GM21723 (cell line): ENCODE measurements at regions not wholly inside any gene's neighbourhood (a gene's known extent, or its start where the extent isn't known, plus 50 kb on each side); places are given as distances from the start of the nearest gene placed in this dataset.

ENCODE experiments used
- ATAC-seq: cut with Tn5 transposase; IDR thresholded peaks from one replicate; pipeline ENCODE4 v1.9.1; 2021; ENCODE audit warnings: mild to moderate bottlenecking, moderate library complexity; ENCODE audit not compliant: unreplicated experiment

DNA sequence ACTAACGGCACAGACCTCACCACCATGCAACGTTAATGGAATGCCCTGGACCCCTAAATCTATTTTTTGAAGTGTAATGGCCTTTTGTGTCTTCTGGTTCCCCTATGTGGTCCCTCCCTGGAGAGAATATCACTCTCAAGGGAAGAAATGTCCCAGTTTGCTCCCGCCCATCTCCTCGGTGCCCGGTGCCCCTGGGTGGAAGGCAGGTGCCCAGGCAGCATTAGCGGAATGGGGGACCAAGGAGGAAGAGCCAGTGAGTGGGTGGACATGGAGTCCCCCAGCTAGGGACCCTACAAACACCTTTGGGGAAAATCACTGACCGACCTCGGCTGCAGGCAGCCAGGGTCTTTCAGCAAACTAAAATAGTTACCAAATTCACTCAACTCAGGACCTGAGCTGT lies 212.1 kb upstream of the RTL1 start:
- no peak for ATAC-seq

DNA sequence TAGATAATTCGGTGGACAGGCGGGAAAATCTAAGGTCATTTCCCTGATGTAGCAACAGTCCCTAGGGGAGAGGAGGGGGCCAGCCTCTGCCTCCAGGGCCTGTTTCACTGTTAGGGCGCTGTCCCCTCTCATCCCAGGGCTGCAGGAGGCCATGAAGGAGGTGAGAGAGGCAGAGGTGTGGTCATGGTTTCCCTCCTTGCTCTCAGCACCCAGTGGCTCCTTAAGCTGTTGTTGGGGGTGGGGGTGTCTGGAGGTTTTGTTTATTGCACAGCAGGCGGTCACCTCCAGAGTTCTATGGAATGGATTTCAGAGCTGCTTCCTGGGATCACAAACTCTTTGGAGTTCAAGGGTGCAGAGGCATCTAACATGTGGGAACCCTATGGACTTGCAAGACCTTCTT lies 212.5 kb upstream of the RTL1 start:
- no peak for ATAC-seq

DNA sequence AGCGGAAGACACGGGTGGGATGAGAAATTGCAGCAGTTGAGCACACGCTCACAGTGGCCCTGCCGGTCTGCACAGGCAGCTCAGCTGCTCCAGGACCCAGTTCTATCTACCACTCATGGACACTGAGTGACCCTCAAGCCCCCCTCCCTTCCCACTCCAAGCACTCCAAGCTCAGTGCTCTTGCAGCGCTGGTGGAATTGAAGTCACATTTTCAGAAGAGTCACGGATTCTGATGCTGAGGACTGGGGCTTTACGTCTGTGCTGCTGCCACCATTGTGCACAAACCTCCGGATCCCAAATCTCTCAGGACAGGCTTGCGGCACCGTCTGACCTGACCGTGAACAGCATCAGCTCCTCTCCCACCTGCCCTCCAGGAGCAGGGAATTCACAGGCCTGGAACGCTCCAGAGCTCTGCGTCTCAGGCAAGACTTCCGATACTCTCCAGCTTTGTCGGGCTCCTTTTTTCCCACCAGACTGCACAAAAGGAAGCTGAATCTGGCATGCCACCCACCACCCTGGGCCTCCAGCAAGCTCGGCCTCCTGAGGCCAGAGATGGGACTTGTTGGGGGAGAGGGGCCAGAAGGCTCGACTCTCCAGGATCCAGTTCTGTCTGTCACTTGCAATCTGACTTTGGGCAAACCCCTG lies 213.1 kb upstream of the RTL1 start:
- ATAC-seq, result no peak

DNA sequence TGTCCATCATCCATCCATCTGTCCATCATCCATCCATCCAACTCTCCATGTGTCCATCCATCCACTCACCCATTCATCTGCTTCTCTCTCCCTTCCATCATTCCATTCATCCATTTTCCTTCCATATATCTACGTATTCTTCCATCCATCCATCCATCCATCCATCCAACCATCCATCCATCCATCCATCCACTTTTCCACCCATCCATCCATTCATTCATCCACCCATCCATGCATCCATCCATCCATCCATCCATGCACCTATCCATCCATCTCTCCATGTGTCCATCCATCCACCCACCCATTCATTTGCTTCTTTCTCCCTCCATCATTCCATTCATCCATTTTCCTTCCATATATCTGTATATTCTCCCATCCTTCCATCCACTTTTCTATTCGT lies 214.0 kb upstream of the RTL1 start:
- no peak for ATAC-seq

DNA sequence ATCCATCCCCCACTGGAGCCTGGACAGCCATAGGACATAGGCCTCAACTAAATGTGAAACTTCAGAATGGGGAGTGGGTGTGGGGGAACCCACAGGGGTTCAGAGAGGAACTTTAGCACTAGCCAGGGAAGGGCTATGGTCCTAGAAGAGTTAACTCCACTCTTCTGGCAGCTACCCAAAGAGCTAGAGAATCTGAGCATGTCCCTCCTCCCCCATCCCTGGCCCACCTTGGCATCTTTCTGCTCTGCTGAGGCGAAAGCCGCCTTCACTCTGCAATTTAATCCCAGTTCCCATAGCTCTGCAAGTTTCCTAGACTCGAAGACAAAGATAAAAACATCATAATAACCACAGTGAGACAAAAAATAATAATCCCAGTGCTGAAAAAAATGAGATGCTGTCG lies 214.7 kb upstream of the RTL1 start:
- ATAC-seq, result no peak

DNA sequence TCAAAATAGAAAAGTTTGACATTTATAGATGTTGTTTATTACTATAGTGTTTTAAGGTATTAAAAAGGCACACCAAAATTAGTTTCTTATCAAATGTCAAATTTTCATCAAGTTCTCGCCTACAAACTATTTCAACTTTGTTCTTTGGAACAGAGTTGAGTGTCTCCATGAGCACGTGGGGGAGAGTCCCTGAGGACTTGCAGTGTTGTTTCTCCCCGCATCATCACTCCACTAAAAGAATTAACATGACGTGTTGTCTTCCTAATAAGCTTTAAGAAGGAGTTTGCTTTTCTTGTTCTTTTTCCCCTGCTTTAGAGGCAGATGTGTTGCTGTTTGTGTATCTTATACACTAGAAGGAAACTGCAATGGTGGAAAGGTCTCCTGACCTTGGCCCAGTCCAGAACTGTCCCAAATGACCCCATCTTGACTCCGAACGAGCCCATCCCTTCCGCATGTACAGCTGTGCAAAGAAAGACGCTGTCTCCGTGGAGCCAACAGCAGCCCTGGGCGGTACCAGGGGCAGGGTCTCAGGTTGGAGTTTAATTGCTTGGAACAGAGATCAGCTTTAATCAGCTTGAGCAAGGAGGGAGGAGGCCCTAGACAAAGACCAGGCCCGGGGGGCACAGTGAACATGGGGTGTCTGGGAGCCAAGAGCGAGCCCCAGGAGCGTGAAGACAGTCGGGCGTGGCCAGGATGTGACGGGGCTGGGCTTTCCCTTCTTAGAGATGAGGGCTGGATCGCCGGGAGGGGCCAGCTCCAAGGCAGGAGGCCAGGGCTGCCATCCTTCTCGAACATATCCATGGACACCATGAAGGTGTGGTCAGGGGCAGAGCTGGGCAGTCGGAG lies 215.4 kb upstream of the RTL1 start:
- no peak for ATAC-seq

DNA sequence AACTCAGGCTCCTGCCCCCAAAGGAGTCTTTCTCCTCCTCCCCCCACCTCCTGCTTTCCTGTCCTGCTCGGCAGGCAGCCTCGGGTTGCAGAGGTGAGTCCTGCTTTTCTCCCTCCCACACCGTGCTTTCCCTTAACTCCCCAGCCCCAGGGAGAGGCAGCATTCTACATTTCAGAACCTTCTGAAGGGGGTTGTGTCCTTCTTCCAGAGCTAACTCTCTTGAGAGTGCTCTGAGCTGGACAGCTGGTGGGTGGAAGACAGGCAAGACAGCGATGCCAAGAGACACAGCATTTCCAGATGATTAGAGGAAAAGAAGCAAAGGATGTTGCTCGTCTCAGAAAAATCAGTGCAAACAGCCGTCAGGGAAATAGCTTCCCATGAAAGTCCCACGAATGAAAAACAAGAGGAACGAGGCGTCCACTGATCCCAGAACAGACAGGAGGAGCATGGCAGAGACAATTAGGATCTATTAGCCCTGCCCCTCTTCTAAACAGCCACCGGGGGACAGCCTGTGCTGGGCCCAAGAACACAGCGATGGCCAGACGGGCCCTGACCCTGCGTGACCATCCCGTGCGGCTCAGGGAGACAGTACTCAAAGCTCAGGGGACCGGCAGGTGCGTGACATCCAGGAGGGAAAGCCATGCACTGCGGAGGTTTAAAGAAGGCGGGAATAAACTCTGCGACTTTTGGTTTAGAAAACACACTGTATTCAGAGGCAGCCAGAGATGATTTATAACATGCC lies 216.5 kb upstream of the RTL1 start:
- peak; percentile 11 for ATAC-seq

DNA sequence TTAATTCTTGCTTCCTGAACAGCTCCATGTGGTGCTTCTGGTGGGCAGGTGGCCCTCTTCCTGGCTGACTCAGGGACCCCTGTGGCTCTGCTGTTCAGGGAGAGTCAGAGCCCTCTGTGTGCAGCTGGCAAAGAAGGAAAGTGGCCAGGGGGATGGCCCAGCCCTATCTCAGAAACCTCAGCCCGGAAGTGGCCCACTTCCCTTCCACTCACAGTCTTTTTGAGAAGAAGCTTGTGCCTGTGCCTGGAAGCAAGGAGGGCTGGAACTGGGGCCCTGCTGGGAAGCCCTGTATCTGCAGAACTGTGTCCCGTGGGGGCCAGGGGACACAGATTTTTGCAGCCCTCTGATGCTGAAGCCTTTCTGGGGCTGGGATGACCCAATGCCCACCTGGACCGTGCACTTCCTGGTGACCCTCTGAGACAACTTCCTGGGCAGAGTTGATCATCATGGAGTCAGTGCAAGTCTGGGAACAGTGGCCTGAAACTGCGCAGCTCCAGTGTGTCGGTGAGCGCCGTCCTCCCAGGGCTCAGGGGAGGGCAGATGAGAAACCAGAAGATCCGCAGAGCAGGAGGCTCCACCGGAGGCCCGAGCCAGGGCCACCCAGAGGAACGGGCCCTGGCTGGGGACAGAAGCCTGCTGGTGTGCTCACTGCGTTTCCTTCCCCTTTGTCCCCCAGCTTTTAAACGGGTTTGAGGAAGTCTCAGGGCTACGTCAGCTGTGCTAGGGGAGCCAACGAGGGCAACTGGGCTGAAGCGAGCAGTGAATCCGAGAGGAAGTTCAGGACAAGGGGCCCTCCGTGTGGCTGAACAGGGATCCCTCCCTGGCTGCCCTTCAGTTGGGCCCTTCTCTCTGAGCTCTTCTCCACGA lies 217.4 kb upstream of the RTL1 start:
- peak; percentile 73 for ATAC-seq

DNA sequence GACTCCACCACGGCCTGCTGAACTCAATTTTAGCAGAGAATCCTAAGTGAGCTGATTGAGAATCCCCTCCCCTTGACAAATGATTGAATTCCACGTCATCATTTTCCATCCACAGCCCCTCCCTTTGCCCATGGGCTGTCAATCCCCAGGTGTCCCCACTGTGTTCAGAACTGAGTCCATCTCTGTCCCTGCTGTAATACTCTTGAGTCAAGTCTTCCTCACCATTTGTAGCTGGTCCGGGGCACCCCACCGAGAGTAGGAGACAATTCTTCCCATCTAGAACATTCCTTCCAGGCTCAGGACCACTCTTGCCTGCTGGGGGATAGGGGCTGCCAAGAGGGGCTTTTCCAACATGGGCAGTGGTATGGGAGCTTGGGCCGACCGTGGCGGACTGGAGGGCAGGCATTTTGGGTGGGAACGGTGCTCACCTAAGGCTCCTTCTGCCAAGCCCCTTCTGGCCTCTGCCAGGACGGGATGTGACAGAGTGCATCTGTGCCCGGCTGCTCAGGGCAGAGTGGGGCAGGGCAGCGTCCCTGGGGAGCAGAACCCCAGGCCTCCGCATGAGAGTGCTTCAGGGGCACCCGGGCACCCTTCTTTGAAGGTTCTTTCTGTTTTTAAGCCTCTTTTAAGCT lies 218.1 kb upstream of the RTL1 start:
- peak; percentile 34 for ATAC-seq

DNA sequence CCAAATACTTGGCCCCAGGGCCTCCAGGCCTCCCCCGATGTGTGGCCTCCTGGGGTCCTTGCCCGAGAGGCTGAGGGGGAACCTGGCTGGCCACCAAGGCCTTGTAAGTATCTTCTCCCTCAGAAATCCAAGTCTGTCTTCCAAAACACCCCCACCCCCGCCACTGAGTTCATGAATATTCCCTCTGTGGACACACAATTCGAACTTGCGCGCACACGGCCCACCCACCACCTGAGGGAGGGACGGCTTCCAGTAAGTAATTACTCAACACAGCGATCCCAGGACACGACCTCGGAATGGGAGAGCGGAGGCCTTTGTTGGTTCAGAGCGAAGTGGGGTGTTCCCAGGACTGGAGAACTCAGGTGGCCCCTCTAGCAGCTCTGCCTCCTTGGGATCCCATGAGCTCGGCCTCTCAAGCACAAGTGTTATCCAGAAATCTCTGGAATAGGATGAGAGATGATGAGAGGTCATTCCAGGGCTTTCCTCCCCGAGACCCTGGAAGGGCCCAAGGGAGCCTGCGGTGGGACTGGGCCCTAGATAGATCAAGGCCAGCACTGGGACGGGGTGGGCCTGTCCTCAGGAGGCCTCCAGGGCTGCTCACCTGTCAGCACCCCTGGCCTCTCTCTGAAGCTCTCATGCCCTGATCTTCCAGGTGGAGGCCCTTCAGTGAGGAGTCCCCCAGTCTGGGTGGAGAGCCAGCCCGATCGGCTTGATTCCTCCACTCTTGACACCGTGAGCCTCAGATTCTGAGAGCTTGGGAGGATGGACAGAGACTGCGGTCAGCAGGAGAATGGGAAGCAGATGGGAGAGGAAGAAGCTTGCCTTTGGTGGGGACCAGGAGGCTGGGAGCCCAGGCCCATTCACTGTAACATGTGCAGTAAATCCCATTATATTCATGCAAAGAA lies 219.0 kb upstream of the RTL1 start:
- no peak for ATAC-seq

DNA sequence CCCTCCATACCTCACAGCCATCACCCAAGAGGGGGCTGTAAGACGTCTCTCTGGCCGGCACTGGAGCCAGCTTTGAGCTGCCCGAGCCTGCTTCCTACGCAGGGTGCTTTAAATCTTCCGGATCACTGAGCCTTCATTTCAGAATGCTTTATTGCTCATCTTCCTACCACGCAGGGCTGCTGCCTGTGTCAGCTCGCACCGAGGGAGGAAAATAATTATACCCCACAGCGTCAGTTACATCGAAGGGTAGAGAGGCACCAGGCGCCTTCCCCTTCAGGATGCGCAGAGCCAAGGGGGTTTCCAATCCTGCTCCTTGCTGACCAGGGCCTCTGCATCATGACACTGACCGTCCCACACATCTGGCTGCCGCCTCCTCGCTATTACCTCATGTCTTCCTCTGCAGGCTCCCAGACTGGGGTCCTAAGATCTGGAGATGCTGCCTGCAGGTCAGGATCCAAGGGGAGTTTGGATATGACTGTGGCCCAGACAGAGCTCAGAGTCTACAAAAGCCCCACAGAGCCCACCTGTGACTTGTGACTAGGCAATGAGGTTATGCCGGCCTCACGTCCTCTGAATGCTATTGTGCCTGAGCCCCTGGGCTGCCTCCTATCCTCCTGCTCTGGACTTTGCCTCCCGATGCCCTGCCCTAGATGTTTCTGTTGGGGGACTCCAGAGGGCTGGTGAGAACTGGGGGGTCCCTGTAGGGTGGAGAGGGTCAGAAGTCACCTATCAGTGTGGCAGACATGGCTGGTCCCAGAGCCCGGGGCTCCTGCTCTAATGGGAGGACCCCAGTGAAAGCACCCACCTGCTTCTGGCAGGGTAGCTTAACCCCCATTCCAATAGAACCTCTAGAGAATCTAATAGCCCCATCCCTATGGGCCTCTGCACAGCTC lies 220.3 kb upstream of the RTL1 start:
- no peak for ATAC-seq

DNA sequence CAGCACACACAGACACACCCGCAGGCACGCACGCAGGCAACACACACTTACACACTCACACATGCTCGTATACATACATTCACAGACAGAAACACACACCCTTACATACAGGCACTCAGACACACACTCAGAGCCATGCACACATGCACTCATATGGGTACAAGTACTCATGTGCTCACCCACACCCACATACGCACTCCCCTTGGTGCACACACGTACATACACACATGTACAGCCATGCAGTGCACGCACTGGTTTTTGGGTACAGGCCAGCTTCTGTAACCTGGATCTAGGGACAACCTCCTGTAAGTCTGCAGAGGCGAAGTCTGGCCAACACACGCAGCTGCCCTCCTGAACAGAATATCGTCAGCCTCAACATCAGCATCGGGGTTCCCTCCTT lies 221.3 kb upstream of the RTL1 start:
- no peak for ATAC-seq

DNA sequence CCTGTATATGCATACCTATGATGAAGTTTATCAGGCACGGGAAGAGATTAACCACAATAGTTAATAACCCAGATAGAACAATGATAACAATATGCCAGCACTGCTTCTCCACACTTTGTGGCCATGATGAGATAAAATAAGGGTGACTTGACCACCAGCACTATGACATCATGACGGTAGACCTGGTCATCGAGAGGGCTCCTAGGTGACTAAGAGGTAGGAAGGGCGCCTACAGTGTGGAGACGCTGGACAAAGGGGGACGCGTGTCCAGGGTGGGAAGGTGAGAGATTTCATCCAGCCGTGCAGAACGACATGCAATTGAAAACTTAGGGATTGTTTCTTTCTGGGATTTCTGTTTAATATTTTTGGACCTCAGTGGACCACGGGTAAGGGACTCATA lies 221.8 kb upstream of the RTL1 start:
- no peak for ATAC-seq

DNA sequence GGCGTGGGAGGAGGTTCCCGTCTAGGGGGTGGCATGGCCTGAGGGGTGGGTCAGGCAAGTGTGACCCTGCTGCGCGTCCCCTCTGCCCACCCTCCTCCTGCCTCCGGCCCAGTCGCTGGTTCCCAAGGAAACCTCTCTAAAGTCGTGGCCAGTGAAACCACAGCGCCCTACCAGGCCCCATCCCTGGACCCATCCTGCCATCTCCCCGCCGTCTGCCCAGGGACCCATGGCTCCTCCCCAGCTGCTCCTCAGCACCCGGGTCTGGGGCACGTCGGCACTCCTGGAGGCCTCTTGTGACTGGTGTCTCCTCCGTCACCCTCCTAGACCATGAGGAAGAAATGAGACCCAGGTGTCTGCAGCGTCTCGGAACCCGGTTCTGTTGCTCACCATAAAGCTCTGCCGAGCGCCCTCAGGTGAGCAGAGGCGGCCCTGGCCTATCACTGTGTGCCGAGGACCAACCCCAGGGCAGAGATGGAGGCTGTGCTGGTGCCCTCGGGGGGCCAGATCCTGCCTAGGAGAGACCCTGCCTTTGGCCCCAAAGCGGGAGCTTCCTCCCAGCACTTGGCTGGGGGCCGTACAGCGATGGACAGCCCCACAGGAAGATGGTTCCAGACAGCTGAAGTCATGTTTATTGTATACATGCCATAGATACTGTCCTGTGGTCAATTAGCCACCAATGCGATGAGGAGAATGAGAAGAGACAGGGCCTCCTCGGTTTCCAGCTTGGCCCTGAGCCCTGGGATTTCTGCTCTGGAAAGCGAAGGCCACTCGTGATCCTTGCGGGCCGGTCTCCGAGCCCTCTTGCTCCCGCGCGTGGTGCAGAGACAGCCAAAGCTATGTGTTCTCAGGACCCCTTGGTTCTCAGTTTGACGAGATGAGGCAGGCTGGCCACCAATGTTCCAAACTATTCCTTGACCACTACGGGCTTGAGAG lies 222.5 kb upstream of the RTL1 start:
- ATAC-seq, result no peak

DNA sequence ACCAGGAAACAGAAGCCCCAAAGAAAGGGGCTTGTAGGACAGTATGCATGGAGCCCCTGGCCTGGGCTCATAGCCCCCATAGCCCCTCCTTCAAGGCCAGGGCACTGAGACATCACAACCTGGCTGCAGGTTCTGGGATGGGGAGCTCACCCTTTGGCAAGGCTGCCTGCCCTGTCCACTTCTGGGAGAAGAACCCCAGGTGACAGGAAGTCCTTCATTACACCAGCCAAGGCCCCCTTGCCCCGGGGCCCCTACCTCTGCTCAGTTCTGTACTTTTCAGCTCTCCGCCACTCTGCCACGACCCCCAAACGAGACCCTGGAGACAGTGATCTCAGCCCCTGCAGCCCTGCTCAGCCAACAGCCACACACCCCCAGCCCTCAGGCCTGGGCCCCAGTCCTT lies 223.2 kb upstream of the RTL1 start:
- ATAC-seq, result no peak

DNA sequence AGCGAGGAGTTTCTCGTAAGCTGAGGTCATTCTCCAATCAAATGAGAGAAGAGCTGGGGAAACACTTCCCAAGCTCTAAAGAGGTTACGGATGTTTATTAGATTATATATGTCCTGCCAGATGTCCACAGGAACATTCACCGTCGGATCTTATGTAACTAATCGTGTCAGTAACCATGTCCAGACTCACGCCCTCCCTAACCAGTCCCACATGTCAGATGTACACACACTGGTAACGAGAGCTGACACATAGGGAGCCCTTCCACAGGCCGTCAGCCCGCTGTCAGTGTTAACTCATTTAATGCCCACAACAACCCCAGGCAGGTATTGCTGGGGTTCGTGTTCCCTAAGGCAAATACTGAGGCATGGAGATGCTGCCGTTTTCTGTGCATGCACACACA lies 223.7 kb upstream of the RTL1 start:
- ATAC-seq, result no peak
